ENCODE measurements at regions not wholly inside any gene's neighbourhood (a gene's known extent, or its start where the extent isn't known, plus 50 kb on each side); places are given as distances from the start of the nearest gene placed in this dataset.

DNA sequence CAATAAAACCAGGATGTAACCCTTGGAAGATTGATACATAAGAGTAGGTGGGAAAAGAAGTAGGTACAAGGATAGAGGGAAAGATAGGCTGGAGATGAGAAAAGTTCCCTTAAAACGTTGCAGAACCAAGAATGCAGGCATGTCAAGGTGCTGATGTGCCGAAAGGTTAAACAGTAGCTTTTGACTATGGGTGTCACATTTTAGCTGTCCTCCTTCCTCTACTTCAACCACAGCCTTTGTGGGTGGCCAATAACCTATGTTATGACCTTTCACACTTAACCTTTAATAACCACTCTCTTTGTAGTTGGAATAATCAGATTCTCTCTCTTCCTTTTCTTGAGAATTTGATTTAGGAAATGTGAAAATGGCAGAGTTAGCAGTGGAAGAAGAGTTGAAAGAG, 184.5 kb upstream of the GAP43 start (continued):
- TF ChIP-seq HCFC1 (IDR thresholded peaks at IDR 0.05; ENCODE audit: low read length) (no peak), NFXL1 (IDR thresholded peaks at IDR 0.05; ENCODE audit: borderline replicate concordance) (no peak)

DNA sequence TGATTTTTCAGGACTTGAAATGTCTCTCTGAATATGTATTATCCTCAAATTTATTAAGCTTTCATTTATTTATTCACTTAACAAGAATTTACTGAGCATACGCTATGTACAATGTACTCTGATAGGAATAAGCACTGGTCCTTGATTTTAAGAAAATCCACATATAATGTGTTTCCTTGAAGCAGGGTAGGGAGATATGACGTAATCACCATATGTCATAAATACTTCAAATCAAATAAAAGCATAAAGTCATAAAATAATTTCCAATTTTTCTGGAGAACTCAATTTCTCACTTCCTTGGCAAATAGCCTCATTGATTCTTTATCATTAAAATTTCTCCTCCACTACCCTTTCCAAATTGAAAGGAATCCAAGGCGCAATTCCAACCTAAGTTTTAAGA, 177.8 kb upstream of the GAP43 start:
- no peak overlapping the region for H2AFZ ChIP-seq (ENCODE audit: control insufficient read depth, low read depth, low read length)
- no peak overlapping the region for H3K9ac ChIP-seq (ENCODE audit: control insufficient read depth, insufficient read depth, low read length)
- no peaks in the 10 kb centered on the region for H3K36me3 ChIP-seq (ENCODE audit: control insufficient read depth in 2 of 2, insufficient read depth in 2 of 2, low read length in 1 of 2)
- BruUV-seq (replicated peaks), result no TSS peak
- ChIA-PET CTCF (no interaction called here), SMC1A (ENCODE audit: uncharacterized antibody, unreplicated experiment) (interaction anchor here (1.1 kb wide), 1 partner anchor 87 kb away, joined by 3 read pairs; no protein-coding TSS in a partner anchor), POLR2A (no interaction called here), RAD21 (ENCODE audit: unreplicated experiment) (no interaction called here)
- H3K4me3 ChIP-seq, result no peak overlapping the region
- no peaks in the 10 kb centered on the region for H3K27me3 ChIP-seq (replicated peaks in 1 of 2; ENCODE audit: control insufficient read depth in 2 of 2, insufficient read depth in 2 of 2, low read length in 1 of 2)
- no peaks in the 10 kb centered on the region for H3K9me3 ChIP-seq (replicated peaks; ENCODE audit: control insufficient read depth, insufficient read depth, low read length)
- H4K20me1 ChIP-seq (ENCODE audit: control insufficient read depth, insufficient read depth), result no peaks in the 10 kb centered on the region
- no peak for ATAC-seq
- TF ChIP-seq SRF (IDR thresholded peaks at IDR 0.05; ENCODE audit: low read depth in 2 of 2, low read length in 2 of 2) (no peak), FOXK2 (IDR thresholded peaks at IDR 0.05) (no peak), NRF1 (conservative IDR thresholded peaks at IDR 0.05; ENCODE audit: low read depth, low read length) (no peak)
- no peak overlapping the region for H3K4me2 ChIP-seq (ENCODE audit: control insufficient read depth, insufficient read depth)
- in situ Hi-C loops (cut with MboI) (no loop called here), intact Hi-C loops (cut with micrococcal nuclease; ENCODE audit: unreplicated experiment) (no loop called here)
- DNase-seq (ENCODE audit: low read depth, low spot score), result no peak
- WGBS (ENCODE audit: insufficient coverage, insufficient replicate concordance, low lambda C conversion rate, missing lambda C conversion rate), result 14% methylated on average over 3 of the region's 3 CpGs
- H3K27ac ChIP-seq (ENCODE audit: control insufficient read depth, insufficient read depth), result no peak overlapping the region
- H3K4me1 ChIP-seq (ENCODE audit: control insufficient read depth, insufficient read depth, low read length), result no peaks in the 10 kb centered on the region
- FAIRE-seq, result no peak
- no peaks in the 10 kb centered on the region for H3K79me2 ChIP-seq (ENCODE audit: control insufficient read depth, insufficient read depth, low read length)

DNA sequence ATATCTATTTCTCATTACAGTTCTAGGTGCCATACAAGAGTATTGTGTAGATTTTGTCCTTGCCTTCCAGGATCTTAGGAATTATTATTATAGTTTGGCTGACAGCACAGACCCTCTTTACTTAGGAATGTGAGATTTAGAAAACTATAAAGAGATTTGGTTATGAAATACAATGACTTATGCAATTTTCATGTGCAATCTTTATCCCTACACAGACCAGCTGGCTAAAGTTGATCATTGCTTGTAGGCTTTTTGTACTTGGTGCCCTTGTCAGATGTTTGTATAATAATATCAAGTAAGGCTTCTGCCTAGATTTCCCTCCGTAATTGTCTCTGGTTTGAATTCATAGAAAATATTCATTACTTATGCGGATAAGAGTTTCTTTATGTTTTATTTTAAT, 174.5 kb upstream of the GAP43 start:
- no peaks in the 10 kb centered on the region for H3K4me1 ChIP-seq (ENCODE audit: control insufficient read depth, insufficient read depth, low read length)
- FAIRE-seq (no peak), DNase-seq (ENCODE audit: low read depth, low spot score) (no peak), ATAC-seq (no peak)
- no peak overlapping the region for H3K4me3 ChIP-seq
- H3K36me3 ChIP-seq (ENCODE audit: control insufficient read depth in 2 of 2, insufficient read depth in 2 of 2, low read length in 1 of 2), result no peaks in the 10 kb centered on the region
- in situ Hi-C loops (cut with MboI) (no loop called here), intact Hi-C loops (cut with micrococcal nuclease; ENCODE audit: unreplicated experiment) (no loop called here)
- no TSS peak for BruUV-seq (replicated peaks)
- H2AFZ ChIP-seq (ENCODE audit: control insufficient read depth, low read depth, low read length), result no peak overlapping the region
- H3K9me3 ChIP-seq (replicated peaks; ENCODE audit: control insufficient read depth, insufficient read depth, low read length), result no peaks in the 10 kb centered on the region
- H4K20me1 ChIP-seq (ENCODE audit: control insufficient read depth, insufficient read depth), result no peaks in the 10 kb centered on the region
- no peak overlapping the region for H3K4me2 ChIP-seq (ENCODE audit: control insufficient read depth, insufficient read depth)
- SMC1A ChIA-PET (ENCODE audit: uncharacterized antibody, unreplicated experiment), result no interaction called here
- no peaks in the 10 kb centered on the region for H3K79me2 ChIP-seq (ENCODE audit: control insufficient read depth, insufficient read depth, low read length)
- CTCF ChIA-PET, result no interaction called here
- POLR2A ChIA-PET, result no interaction called here
- TF ChIP-seq, protein P1, sequence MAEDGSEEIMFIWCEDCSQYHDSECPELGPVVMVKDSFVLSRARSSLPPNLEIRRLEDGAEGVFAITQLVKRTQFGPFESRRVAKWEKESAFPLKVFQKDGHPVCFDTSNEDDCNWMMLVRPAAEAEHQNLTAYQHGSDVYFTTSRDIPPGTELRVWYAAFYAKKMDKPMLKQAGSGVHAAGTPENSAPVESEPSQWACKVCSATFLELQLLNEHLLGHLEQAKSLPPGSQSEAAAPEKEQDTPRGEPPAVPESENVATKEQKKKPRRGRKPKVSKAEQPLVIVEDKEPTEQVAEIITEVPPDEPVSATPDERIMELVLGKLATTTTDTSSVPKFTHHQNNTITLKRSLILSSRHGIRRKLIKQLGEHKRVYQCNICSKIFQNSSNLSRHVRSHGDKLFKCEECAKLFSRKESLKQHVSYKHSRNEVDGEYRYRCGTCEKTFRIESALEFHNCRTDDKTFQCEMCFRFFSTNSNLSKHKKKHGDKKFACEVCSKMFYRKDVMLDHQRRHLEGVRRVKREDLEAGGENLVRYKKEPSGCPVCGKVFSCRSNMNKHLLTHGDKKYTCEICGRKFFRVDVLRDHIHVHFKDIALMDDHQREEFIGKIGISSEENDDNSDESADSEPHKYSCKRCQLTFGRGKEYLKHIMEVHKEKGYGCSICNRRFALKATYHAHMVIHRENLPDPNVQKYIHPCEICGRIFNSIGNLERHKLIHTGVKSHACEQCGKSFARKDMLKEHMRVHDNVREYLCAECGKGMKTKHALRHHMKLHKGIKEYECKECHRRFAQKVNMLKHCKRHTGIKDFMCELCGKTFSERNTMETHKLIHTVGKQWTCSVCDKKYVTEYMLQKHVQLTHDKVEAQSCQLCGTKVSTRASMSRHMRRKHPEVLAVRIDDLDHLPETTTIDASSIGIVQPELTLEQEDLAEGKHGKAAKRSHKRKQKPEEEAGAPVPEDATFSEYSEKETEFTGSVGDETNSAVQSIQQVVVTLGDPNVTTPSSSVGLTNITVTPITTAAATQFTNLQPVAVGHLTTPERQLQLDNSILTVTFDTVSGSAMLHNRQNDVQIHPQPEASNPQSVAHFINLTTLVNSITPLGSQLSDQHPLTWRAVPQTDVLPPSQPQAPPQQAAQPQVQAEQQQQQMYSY (CRISPR knock-in tag; IDR thresholded peaks at IDR 0.05), result no peak
- TF ChIP-seq BACH1 (IDR thresholded peaks at IDR 0.05; ENCODE audit: borderline replicate concordance), result no peak
- TF ChIP-seq STAT1 (conservative IDR thresholded peaks at IDR 0.05), result no peak
- TF ChIP-seq, protein P2, sequence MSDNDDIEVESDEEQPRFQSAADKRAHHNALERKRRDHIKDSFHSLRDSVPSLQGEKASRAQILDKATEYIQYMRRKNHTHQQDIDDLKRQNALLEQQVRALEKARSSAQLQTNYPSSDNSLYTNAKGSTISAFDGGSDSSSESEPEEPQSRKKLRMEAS (IDR thresholded peaks at IDR 0.05; ENCODE audit: low read depth, low read length), result no peak
- H3K27ac ChIP-seq (ENCODE audit: control insufficient read depth, insufficient read depth), result no peak overlapping the region
- RAD21 ChIA-PET (ENCODE audit: unreplicated experiment), result no interaction called here
- H3K9ac ChIP-seq (ENCODE audit: control insufficient read depth, insufficient read depth, low read length), result no peak overlapping the region
- no peaks in the 10 kb centered on the region for H3K27me3 ChIP-seq (replicated peaks in 1 of 2; ENCODE audit: control insufficient read depth in 2 of 2, insufficient read depth in 2 of 2, low read length in 1 of 2)
- WGBS (ENCODE audit: insufficient coverage, insufficient replicate concordance, low lambda C conversion rate, missing lambda C conversion rate), result 0% methylated on average over 2 of the region's 2 CpGs
